Neural progenitor cell (in vitro differentiated cells): ENCODE measurements at regions not wholly inside any gene's neighbourhood (a gene's known extent, or its start where the extent isn't known, plus 50 kb on each side); places are given as distances from the start of the nearest gene placed in this dataset.

Source experiments
- DNase-seq: peaks from one replicate; pipeline ENCODE4 v3.0.0-alpha.2; 2016; ENCODE audit warnings: low spot score
- H2AFZ ChIP-seq: fragments of 200-600 bp; sonication (generic); replicated peaks from 2 replicates; pipeline ENCODE4 v1.6.1; 2016; ENCODE audit warnings: antibody characterized with exemption
- H3F3A ChIP-seq: fragments of 200-600 bp; sonication (generic); 2 replicates; pipeline ENCODE4 v1.6.1; 2016; ENCODE audit warnings: antibody characterized with exemption, low read depth
- H3K27ac ChIP-seq: fragments of 200-600 bp; sonication (generic); 2 replicates; pipeline ENCODE4 v1.5.1; 2016; ENCODE audit warnings: mild to moderate bottlenecking
- H3K27me3 ChIP-seq: fragments of 200-600 bp; sonication (generic); 2 replicates; pipeline ENCODE4 v1.6.1; 2016; ENCODE audit warnings: mild to moderate bottlenecking, moderate library complexity
- H3K36me3 ChIP-seq: fragments of 200-600 bp; sonication (generic); 2 replicates; pipeline ENCODE4 v1.5.1; 2016
- H3K4me1 ChIP-seq: fragments of 200-600 bp; sonication (generic); 2 replicates; pipeline ENCODE4 v1.6.1; 2016; ENCODE audit warnings: mixed run types
- H3K4me2 ChIP-seq: fragments of 200-600 bp; sonication (generic); 2 replicates; pipeline ENCODE4 v1.6.1; 2016
- H3K4me3 ChIP-seq: fragments of 200-600 bp; sonication (generic); 2 replicates; pipeline ENCODE4 v1.5.1; 2016
- H3K79me2 ChIP-seq: fragments of 200-600 bp; sonication (generic); 2 replicates; pipeline ENCODE4 v1.6.1; 2016; ENCODE audit warnings: low read depth
- H3K9ac ChIP-seq: fragments of 200-600 bp; sonication (generic); 2 replicates; pipeline ENCODE4 v1.6.1; 2016
- H3K9me3 ChIP-seq: fragments of 200-600 bp; sonication (generic); 2 replicates; pipeline ENCODE4 v1.5.1; 2016; ENCODE audit warnings: low read depth
- H4K20me1 ChIP-seq: fragments of 200-600 bp; sonication (generic); 2 replicates; pipeline ENCODE4 v1.6.1; 2016; ENCODE audit warnings: low read depth
- H3K27ac Mint-ChIP-seq: 3 replicates; pipeline ENCODE4 v1.8.0; 2021; ENCODE audit warnings: mixed read lengths
- H3K27me3 Mint-ChIP-seq: 2 replicates; pipeline ENCODE4 v1.8.0; 2022; ENCODE audit warnings: low read depth, mild to moderate bottlenecking, inconsistent platforms, moderate library complexity, mixed read lengths; ENCODE audit not compliant: insufficient read depth
- H3K36me3 Mint-ChIP-seq: 3 replicates; pipeline ENCODE4 v1.8.0; 2021; ENCODE audit warnings: mixed read lengths
- H3K4me1 Mint-ChIP-seq: 3 replicates; pipeline ENCODE4 v1.8.0; 2021; ENCODE audit warnings: mixed read lengths
- H3K4me3 Mint-ChIP-seq: 3 replicates; pipeline ENCODE4 v1.8.0; 2021; ENCODE audit warnings: mild to moderate bottlenecking, moderate library complexity, mixed read lengths
- H3K9me3 Mint-ChIP-seq: 3 replicates; pipeline ENCODE4 v1.8.0; 2020; ENCODE audit warnings: mixed read lengths
- EZH2 ChIP-seq: fragments of 200-600 bp; sonication (generic); IDR thresholded peaks from 2 replicates; pipeline ENCODE4 v1.6.1; 2017; ENCODE audit warnings: antibody characterized with exemption, mild to moderate bottlenecking, moderate library complexity
- EZH2phosphoT487 ChIP-seq: fragments of 200-600 bp; sonication (generic); IDR thresholded peaks from 2 replicates; pipeline ENCODE4 v1.6.1; 2017; ENCODE audit warnings: antibody characterized with exemption
- TF ChIP-seq, protein P1 (sequence below): fragments of 200-600 bp; sonication (generic); IDR thresholded peaks from 2 replicates; pipeline ENCODE4 v1.5.1; 2017; ENCODE audit warnings: antibody characterized with exemption, mild to moderate bottlenecking

DNA sequence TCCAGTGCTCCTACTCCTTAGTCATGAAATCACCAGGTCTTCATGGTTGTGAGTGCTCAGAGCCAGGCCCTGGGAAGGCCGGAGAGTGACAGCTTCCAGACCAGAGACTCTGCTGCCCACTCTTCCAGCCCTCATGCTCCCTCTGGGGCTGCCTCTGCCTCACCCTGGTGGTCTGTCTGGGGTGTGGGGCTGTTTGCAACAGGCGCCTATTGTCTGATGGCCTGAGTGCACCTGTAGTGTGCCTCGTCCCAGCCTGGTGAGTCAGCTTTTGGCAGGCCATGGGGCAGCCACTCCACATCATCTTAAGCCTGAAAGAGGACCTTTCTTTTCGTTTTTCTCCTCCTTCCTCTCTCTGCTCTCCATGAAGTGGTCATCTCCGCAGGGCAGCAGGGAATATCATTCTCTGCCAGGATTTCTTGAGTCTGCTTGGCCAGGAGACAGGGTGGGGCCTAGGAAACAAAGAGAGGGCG lies 173.8 kb downstream of the VEGFA start:
- Histone ChIP-seq H3F3A (peaks cover 6% of the 10 kb centered on the region), H3K9ac (no peak overlapping the region), H2AFZ (no peak overlapping the region), H3K36me3 (no peaks in the 10 kb centered on the region), H4K20me1 (no peaks in the 10 kb centered on the region), H3K27ac (no peak overlapping the region), H3K9me3 (no peaks in the 10 kb centered on the region), H3K4me2 (no peak overlapping the region), H3K79me2 (no peaks in the 10 kb centered on the region), H3K4me1 (peaks cover 14% of the 10 kb centered on the region), H3K4me3 (no peak overlapping the region), H3K27me3 (no peaks in the 10 kb centered on the region)
- no peak for TF ChIP-seq EZH2
- TF ChIP-seq, protein P1, sequence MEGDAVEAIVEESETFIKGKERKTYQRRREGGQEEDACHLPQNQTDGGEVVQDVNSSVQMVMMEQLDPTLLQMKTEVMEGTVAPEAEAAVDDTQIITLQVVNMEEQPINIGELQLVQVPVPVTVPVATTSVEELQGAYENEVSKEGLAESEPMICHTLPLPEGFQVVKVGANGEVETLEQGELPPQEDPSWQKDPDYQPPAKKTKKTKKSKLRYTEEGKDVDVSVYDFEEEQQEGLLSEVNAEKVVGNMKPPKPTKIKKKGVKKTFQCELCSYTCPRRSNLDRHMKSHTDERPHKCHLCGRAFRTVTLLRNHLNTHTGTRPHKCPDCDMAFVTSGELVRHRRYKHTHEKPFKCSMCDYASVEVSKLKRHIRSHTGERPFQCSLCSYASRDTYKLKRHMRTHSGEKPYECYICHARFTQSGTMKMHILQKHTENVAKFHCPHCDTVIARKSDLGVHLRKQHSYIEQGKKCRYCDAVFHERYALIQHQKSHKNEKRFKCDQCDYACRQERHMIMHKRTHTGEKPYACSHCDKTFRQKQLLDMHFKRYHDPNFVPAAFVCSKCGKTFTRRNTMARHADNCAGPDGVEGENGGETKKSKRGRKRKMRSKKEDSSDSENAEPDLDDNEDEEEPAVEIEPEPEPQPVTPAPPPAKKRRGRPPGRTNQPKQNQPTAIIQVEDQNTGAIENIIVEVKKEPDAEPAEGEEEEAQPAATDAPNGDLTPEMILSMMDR = no peak
- no peak for TF ChIP-seq EZH2phosphoT487
- peak overlapping the region; percentile 43 for H3K27ac Mint-ChIP-seq
- H3K27me3 Mint-ChIP-seq = peaks cover 10% of the 10 kb centered on the region
- H3K9me3 Mint-ChIP-seq = peaks cover 19% of the 10 kb centered on the region
- no peak overlapping the region for H3K4me3 Mint-ChIP-seq
- peaks cover 15% of the 10 kb centered on the region for H3K4me1 Mint-ChIP-seq
- H3K36me3 Mint-ChIP-seq = no peaks in the 10 kb centered on the region
- no peak for DNase-seq

DNA sequence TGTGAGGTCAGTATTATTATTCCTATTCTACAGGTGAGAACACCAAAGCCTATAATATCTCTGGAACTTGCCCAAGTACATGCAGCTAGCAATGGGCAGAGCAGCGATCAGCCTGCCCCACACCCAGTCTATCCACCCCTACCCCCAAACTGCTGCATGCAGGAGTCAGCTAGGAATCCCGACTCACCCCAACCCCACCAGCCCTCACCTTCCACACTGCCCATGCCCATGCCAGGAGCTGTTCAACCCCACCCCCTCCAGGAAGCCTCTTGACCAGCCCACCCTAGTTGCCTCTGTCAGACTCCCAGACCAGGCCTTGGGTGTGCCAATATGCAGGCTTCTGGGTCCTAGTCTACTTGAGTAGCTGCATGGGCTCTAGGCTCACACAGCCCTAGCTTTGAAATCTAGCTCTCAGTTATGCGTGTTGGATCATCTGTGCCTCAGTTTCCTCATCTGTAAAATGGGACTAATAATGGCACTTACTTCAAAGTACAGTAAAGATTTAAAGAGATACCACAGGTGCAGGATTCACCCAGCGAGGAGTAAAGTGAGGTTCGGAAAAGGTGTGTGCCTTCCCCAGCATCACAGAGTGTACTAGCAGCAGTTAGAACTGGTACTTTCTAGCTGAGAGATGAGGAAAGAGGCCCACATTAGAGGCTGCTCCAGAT lies 173.2 kb downstream of the VEGFA start:
- TF ChIP-seq EZH2 = no peak
- TF ChIP-seq, protein P1 = no peak
- H3K27me3 ChIP-seq = no peaks in the 10 kb centered on the region

GRCh38 chr6:43942616-43943015 lies 172.6 kb downstream of the VEGFA start:
- Histone ChIP-seq H3K4me3 (no peak overlapping the region), H3K9ac (no peak overlapping the region), H2AFZ (no peak overlapping the region), H3K27me3 (no peaks in the 10 kb centered on the region), H3K4me2 (no peak overlapping the region), H3K27ac (no peak overlapping the region), H3K36me3 (no peaks in the 10 kb centered on the region), H3K9me3 (no peaks in the 10 kb centered on the region), H3F3A (peaks cover 6% of the 10 kb centered on the region), H3K4me1 (peaks cover 11% of the 10 kb centered on the region), H3K79me2 (no peaks in the 10 kb centered on the region), H4K20me1 (no peaks in the 10 kb centered on the region)
- no peak for TF ChIP-seq EZH2phosphoT487
- TF ChIP-seq, protein P1 = no peak
- TF ChIP-seq EZH2 = no peak
- peaks cover 19% of the 10 kb centered on the region for H3K9me3 Mint-ChIP-seq
- H3K27ac Mint-ChIP-seq = no peak overlapping the region
- H3K27me3 Mint-ChIP-seq = peaks cover 11% of the 10 kb centered on the region
- no peak for DNase-seq
- no peak overlapping the region for H3K4me3 Mint-ChIP-seq
- no peaks in the 10 kb centered on the region for H3K36me3 Mint-ChIP-seq
- H3K4me1 Mint-ChIP-seq = peaks cover 20% of the 10 kb centered on the region

More for the DNA sequence above, 173.2 kb downstream of the VEGFA start:
- DNase-seq = no peak
- Mint-ChIP-seq H3K36me3 (no peaks in the 10 kb centered on the region), H3K4me1 (peaks cover 16% of the 10 kb centered on the region), H3K9me3 (peaks cover 19% of the 10 kb centered on the region), H3K27me3 (peaks cover 10% of the 10 kb centered on the region), H3K27ac (no peak overlapping the region), H3K4me3 (no peak overlapping the region)
- Histone ChIP-seq H2AFZ (no peak overlapping the region), H3K4me2 (no peak overlapping the region), H3K4me3 (no peak overlapping the region), H3K9me3 (no peaks in the 10 kb centered on the region), H3K4me1 (peaks cover 11% of the 10 kb centered on the region), H3K79me2 (no peaks in the 10 kb centered on the region), H3F3A (peaks cover 6% of the 10 kb centered on the region), H3K27ac (no peak overlapping the region), H3K36me3 (no peaks in the 10 kb centered on the region), H4K20me1 (no peaks in the 10 kb centered on the region), H3K9ac (no peak overlapping the region)
